Liver (tissue), 8 donors: ENCODE measurements at regions not wholly inside any gene's neighbourhood (a gene's known extent, or its start where the extent isn't known, plus 50 kb on each side); places are given as distances from the start of the nearest gene placed in this dataset.

ENCODE experiments used
- DNase-seq: peaks from one replicate; pipeline ENCODE4 v3.0.0-alpha.2; 2017; ENCODE audit warnings: low spot score
- H3K27ac ChIP-seq, 2 donors: one replicate each; pipeline ENCODE4 v1.7.0; 2013; ENCODE audit warnings: inconsistent platforms in 2 of 2, low read length in 2 of 2, control low read depth in 1 of 2, low read depth in 1 of 2, mild to moderate bottlenecking in 1 of 2
- H3K27me3 ChIP-seq, 4 donors: one replicate each; pipeline versions ENCODE4 v1.6.1 to v1.7.0; 2013; ENCODE audit warnings: low read length in 3 of 4, inconsistent platforms in 1 of 4, mild to moderate bottlenecking in 1 of 4, moderate library complexity in 1 of 4; ENCODE audit not compliant: control insufficient read depth in 4 of 4, insufficient read depth in 4 of 4
- H3K36me3 ChIP-seq, 4 donors: one replicate each; pipeline versions ENCODE4 v1.6.1 to v1.7.0; 2013; ENCODE audit warnings: low read length in 3 of 4, mild to moderate bottlenecking in 3 of 4, low read depth in 1 of 4, moderate library complexity in 1 of 4; ENCODE audit not compliant: control insufficient read depth in 4 of 4, insufficient read depth in 3 of 4
- H3K4me1 ChIP-seq, 4 donors: one replicate each; pipeline versions ENCODE4 v1.6.1 to v1.7.0; 2013; ENCODE audit warnings: low read length in 3 of 4, mild to moderate bottlenecking in 3 of 4, moderate library complexity in 1 of 4; ENCODE audit not compliant: control insufficient read depth in 4 of 4, insufficient read depth in 4 of 4
- H3K4me3 ChIP-seq, 3 donors: one replicate each; pipeline versions ENCODE4 v1.6.1 to v1.7.0; 2013; ENCODE audit warnings: low read length in 3 of 3, control low read depth in 1 of 3, low read depth in 1 of 3, mild to moderate bottlenecking in 1 of 3
- H3K9ac ChIP-seq, 2 donors: one replicate each; pipeline ENCODE4 v1.7.0; 2013; ENCODE audit warnings: low read length in 2 of 2, mild to moderate bottlenecking in 2 of 2, moderate library complexity in 2 of 2, control low read depth in 1 of 2, low read depth in 1 of 2
- H3K9me3 ChIP-seq, 4 donors: one replicate each; pipeline versions ENCODE4 v1.6.1 to v1.7.0; 2013; ENCODE audit warnings: low read length in 3 of 4; ENCODE audit not compliant: control insufficient read depth in 4 of 4
- EGR1 ChIP-seq, 2 donors: IDR thresholded peaks; 2 replicates each; pipeline ENCODE4 v1.6.1; 2016 to 2018; ENCODE audit warnings: antibody characterized with exemption in 2 of 2, low read depth in 2 of 2
- FOXA1 ChIP-seq: IDR thresholded peaks from 2 replicates; pipeline ENCODE4 v1.6.1; 2016; ENCODE audit warnings: antibody characterized with exemption
- FOXA2 ChIP-seq: IDR thresholded peaks from 2 replicates; pipeline ENCODE4 v1.6.1; 2016; ENCODE audit warnings: antibody characterized with exemption
- GABPA ChIP-seq, 2 donors: IDR thresholded peaks in 1 of 2; conservative IDR thresholded peaks in 1 of 2; 2 replicates each; pipeline ENCODE4 v1.6.1; 2016; ENCODE audit warnings: antibody characterized with exemption in 2 of 2, mild to moderate bottlenecking in 1 of 2, moderate library complexity in 1 of 2
- HNF4A ChIP-seq, 2 donors: conservative IDR thresholded peaks; 2 replicates each; pipeline ENCODE4 v1.6.1; 2016; ENCODE audit warnings: antibody characterized with exemption in 2 of 2, mild to moderate bottlenecking in 2 of 2
- HNF4G ChIP-seq: IDR thresholded peaks from 2 replicates; pipeline ENCODE4 v1.6.1; 2016; ENCODE audit warnings: antibody characterized with exemption
- JUND ChIP-seq, 2 donors: IDR thresholded peaks; 2 replicates each; pipeline ENCODE4 v1.6.1; 2016; ENCODE audit warnings: antibody characterized with exemption in 2 of 2
- NR2F2 ChIP-seq: IDR thresholded peaks from 2 replicates; pipeline ENCODE4 v1.6.1; 2016; ENCODE audit warnings: antibody characterized with exemption
- SP1 ChIP-seq: IDR thresholded peaks from 2 replicates; pipeline ENCODE4 v1.6.1; 2018; ENCODE audit warnings: antibody characterized with exemption, mild to moderate bottlenecking
- TAF1 ChIP-seq: conservative IDR thresholded peaks from 2 replicates; pipeline ENCODE4 v1.6.1; 2016; ENCODE audit warnings: antibody characterized with exemption, mild to moderate bottlenecking
- YY1 ChIP-seq: IDR thresholded peaks from 2 replicates; pipeline ENCODE4 v1.6.1; 2016; ENCODE audit warnings: antibody characterized with exemption, mild to moderate bottlenecking
- WGBS: extraction: QIAGEN DNeasy Blood & Tissue Kit; methylation state at CpG from one replicate; pipeline ENCODE4 v1.1.7; 2013; 5-methylcytosine and 5-hydroxymethylcytosine counted together
- TF ChIP-seq, protein P1 (sequence below): IDR thresholded peaks from 2 replicates; pipeline ENCODE4 v1.6.1; 2016; ENCODE audit warnings: antibody characterized with exemption
- TF ChIP-seq, protein P2 (sequence below): fragments of 150-350 bp; IDR thresholded peaks from 2 replicates; pipeline ENCODE4 v1.5.1; 2017; ENCODE audit warnings: improper control_type of control experiment, low read depth, low read length; ENCODE audit not compliant: missing input control
- TF ChIP-seq, protein P3 (sequence below): IDR thresholded peaks from 2 replicates; pipeline ENCODE4 v1.6.1; 2016; ENCODE audit warnings: antibody characterized with exemption
- donor health status: healthy.
- donor health status: healthy.
- donor health status: healthy.
- donor health status: healthy.
- donor health status: healthy.

DNA sequence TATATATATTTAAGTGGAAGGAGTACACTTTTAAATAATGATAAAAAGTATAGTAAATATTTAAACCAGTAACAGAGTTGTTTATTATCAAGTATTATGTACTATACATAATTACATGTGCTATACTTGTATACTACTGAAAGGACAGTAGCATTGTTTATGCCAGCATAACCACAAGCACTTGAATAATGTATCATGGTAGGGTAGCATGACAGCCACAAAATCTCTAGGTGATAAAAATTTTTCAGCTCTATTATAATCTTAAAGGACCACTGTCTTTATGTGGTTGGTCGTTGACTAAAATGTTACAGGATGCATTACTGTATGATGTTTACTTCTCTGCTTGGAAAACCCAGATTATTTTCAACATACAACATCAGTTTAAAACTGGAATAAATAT, 349.2 kb downstream of the CASP12 start:
- Histone ChIP-seq H3K36me3 (no peaks in the 10 kb centered on the region), H3K4me3 (no peak overlapping the region), H3K4me1 (no peaks in the 10 kb centered on the region), H3K27ac (no peak overlapping the region), H3K9ac (no peak overlapping the region), H3K9me3 (no peaks in the 10 kb centered on the region), H3K27me3 (no peaks in the 10 kb centered on the region)
- WGBS, result 57% methylated on average over 1 of the region's 1 CpG
- TF ChIP-seq, protein P1, sequence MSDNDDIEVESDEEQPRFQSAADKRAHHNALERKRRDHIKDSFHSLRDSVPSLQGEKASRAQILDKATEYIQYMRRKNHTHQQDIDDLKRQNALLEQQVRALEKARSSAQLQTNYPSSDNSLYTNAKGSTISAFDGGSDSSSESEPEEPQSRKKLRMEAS, result no peak
- TF ChIP-seq TAF1 (no peak), FOXA1 (no peak), HNF4G (no peak), FOXA2 (no peak), SP1 (no peak), YY1 (no peak), EGR1 (IDR thresholded peaks at IDR 0.05; ENCODE audit: low read depth in 2 of 2) (no peak)
- TF ChIP-seq, protein P2, sequence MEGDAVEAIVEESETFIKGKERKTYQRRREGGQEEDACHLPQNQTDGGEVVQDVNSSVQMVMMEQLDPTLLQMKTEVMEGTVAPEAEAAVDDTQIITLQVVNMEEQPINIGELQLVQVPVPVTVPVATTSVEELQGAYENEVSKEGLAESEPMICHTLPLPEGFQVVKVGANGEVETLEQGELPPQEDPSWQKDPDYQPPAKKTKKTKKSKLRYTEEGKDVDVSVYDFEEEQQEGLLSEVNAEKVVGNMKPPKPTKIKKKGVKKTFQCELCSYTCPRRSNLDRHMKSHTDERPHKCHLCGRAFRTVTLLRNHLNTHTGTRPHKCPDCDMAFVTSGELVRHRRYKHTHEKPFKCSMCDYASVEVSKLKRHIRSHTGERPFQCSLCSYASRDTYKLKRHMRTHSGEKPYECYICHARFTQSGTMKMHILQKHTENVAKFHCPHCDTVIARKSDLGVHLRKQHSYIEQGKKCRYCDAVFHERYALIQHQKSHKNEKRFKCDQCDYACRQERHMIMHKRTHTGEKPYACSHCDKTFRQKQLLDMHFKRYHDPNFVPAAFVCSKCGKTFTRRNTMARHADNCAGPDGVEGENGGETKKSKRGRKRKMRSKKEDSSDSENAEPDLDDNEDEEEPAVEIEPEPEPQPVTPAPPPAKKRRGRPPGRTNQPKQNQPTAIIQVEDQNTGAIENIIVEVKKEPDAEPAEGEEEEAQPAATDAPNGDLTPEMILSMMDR, result no peak
- TF ChIP-seq, protein P3, sequence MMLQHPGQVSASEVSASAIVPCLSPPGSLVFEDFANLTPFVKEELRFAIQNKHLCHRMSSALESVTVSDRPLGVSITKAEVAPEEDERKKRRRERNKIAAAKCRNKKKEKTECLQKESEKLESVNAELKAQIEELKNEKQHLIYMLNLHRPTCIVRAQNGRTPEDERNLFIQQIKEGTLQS, result no peak
- no peak for DNase-seq

DNA sequence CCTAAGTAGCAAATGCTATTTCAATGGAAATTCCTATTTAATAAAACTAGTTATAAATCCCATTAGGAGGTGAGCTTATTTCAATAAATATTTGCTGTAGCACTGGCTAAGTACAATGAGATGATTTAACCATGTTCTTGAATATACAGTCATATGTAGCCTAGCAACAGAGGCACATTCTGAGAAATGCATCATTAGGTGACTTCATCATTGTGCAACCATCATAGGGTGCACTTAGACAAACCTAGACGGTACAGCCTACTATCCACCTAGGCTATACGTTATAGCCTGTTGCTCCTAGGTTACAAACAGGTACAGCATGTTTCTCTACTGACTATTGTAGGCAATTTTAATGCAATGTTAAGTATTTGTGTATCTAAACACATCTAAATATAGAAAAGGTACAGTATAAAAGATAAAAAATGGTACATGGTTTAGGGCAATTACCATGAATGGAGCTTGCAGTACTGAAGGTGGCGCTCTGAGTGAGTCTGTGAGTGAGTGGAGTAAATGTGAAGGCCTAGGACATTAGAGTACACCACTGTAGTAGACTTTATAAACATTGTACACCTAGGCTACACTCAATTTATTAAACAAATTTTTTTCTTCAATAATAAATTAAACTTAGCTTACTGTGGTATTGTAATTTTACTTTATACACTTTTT, 350.1 kb downstream of the CASP12 start:
- WGBS, result 70% methylated on average over 3 of the region's 3 CpGs
- H3K36me3 ChIP-seq, result no peaks in the 10 kb centered on the region
- no peak overlapping the region for H3K4me3 ChIP-seq
- H3K27me3 ChIP-seq, result no peaks in the 10 kb centered on the region
- DNase-seq, result no peak
- H3K9me3 ChIP-seq, result no peaks in the 10 kb centered on the region
- TF ChIP-seq, protein P3, result no peak
- TF ChIP-seq, protein P2, result no peak
- TF ChIP-seq HNF4G, result no peak
- no peak for TF ChIP-seq FOXA2
- no peak for TF ChIP-seq EGR1 (IDR thresholded peaks at IDR 0.05; ENCODE audit: low read depth in 2 of 2)
- no peak for TF ChIP-seq JUND (IDR thresholded peaks at IDR 0.05)
- no peak for TF ChIP-seq SP1
- TF ChIP-seq HNF4A (conservative IDR thresholded peaks at IDR 0.05), result no peak
- no peak for TF ChIP-seq FOXA1
- no peak for TF ChIP-seq GABPA (IDR thresholded peaks at IDR 0.05 in 1 of 2, conservative IDR thresholded peaks at IDR 0.05 in 1 of 2)
- no peak for TF ChIP-seq NR2F2
- TF ChIP-seq, protein P1, result no peak
- no peak overlapping the region for H3K9ac ChIP-seq
- H3K4me1 ChIP-seq, result no peaks in the 10 kb centered on the region
- H3K27ac ChIP-seq, result no peak overlapping the region
